IMR-90 (cell line): ENCODE measurements at regions not wholly inside any gene's neighbourhood (a gene's known extent, or its start where the extent isn't known, plus 50 kb on each side); places are given as distances from the start of the nearest gene placed in this dataset.

Source experiments
- BHLHE40 ChIP-seq: fragments of 150-350 bp; IDR thresholded peaks from 2 replicates; pipeline ENCODE4 v1.6.1; 2016; ENCODE audit warnings: mild to moderate bottlenecking, low read depth, low read length
- CTCF ChIP-seq: conservative IDR thresholded peaks from 2 replicates; pipeline ENCODE4 v1.5.1; 2012; ENCODE audit warnings: mild to moderate bottlenecking, low read depth, low read length, improper control_type of control experiment
- ELK1 ChIP-seq: fragments of 150-350 bp; IDR thresholded peaks from 2 replicates; pipeline ENCODE4 v1.6.1; 2016; ENCODE audit warnings: low read depth, mild to moderate bottlenecking, low read length, moderate library complexity, borderline replicate concordance
- FOS ChIP-seq: fragments of 150-350 bp; IDR thresholded peaks from 2 replicates; pipeline ENCODE4 v1.6.1; 2016; ENCODE audit warnings: low read depth, low read length
- MAZ ChIP-seq: IDR thresholded peaks from 2 replicates; pipeline ENCODE4 v1.6.1; 2012; ENCODE audit warnings: low read depth, mild to moderate bottlenecking, low read length, improper control_type of control experiment, moderate library complexity, borderline replicate concordance
- POLR2A ChIP-seq: IDR thresholded peaks from 2 replicates; pipeline ENCODE4 v1.6.1; 2012; ENCODE audit warnings: mild to moderate bottlenecking, low read depth, low read length
- RAD21 ChIP-seq: IDR thresholded peaks from 2 replicates; pipeline ENCODE4 v1.6.1; 2012; ENCODE audit warnings: low read length, improper control_type of control experiment
- SMC3 ChIP-seq: fragments of 150-350 bp; IDR thresholded peaks from 2 replicates; pipeline ENCODE4 v1.6.1; 2016; ENCODE audit warnings: low read depth, mild to moderate bottlenecking, antibody characterized with exemption, low read length, moderate library complexity
- USF2 ChIP-seq: fragments of 150-350 bp; IDR thresholded peaks from 2 replicates; pipeline ENCODE4 v1.6.1; 2017; ENCODE audit warnings: mild to moderate bottlenecking, antibody characterized with exemption, low read length, low read depth

GRCh38 chr10:121313119-121313875 lies 284.9 kb downstream of the FGFR2 start:
- TF ChIP-seq CTCF (no peak), POLR2A (no peak), BHLHE40 (no peak), USF2 (no peak), RAD21 (no peak), SMC3 (no peak), MAZ (no peak), ELK1 (no peak), FOS (no peak)
